Spleen (tissue), 7 donors: ENCODE measurements at regions not wholly inside any gene's neighbourhood (a gene's known extent, or its start where the extent isn't known, plus 50 kb on each side); places are given as distances from the start of the nearest gene placed in this dataset.

Experiments used
- CTCF ChIP-seq, 11 experiments: fragments of 200-600 bp in 7 of 11; fragments of 450-650 bp in 4 of 11; sonication (generic) in 4 of 11; IDR thresholded peaks in 8 of 11; conservative IDR thresholded peaks in 3 of 11; 1 replicate in 7 of 11; 2 replicates in 4 of 11; pipeline versions ENCODE4 v1.4.0 to v1.8.0; 2016 to 2021; ENCODE audit warnings: antibody characterized with exemption in 11 of 11, inconsistent platforms in 4 of 11, mild to moderate bottlenecking in 1 of 11
- POLR2A ChIP-seq, 3 donors: fragments of 450-650 bp; IDR thresholded peaks; one replicate each; pipeline ENCODE4 v1.5.1; 2017; ENCODE audit warnings: antibody characterized with exemption in 3 of 3, mild to moderate bottlenecking in 1 of 3
- POLR2AphosphoS5 ChIP-seq, 3 donors: sonication (generic); formaldehyde crosslinking; IDR thresholded peaks; one replicate each; pipeline ENCODE4 v1.5.1; 2017; ENCODE audit warnings: antibody characterized with exemption in 3 of 3
- donor health status: DM: no; HTN: no; CAD: no; lungs with moderate emphysema.
- donor health status: DM: no; HTN: no; CAD: no.
- donor health status: DM: no; HTN: no; CAD: no.

GRCh38 chr3:110806924-110807323 is 264.7 kb upstream of the NECTIN3 start:
- TF ChIP-seq POLR2A (IDR thresholded peaks at IDR 0.05) (no peak), CTCF (IDR thresholded peaks at IDR 0.05 in 8 of 11, conservative IDR thresholded peaks at IDR 0.05 in 3 of 11) (no peak), POLR2AphosphoS5 (IDR thresholded peaks at IDR 0.05) (no peak)
